ENCODE measurements at regions not wholly inside any gene's neighbourhood (a gene's known extent, or its start where the extent isn't known, plus 50 kb on each side); places are given as distances from the start of the nearest gene placed in this dataset.

DNA sequence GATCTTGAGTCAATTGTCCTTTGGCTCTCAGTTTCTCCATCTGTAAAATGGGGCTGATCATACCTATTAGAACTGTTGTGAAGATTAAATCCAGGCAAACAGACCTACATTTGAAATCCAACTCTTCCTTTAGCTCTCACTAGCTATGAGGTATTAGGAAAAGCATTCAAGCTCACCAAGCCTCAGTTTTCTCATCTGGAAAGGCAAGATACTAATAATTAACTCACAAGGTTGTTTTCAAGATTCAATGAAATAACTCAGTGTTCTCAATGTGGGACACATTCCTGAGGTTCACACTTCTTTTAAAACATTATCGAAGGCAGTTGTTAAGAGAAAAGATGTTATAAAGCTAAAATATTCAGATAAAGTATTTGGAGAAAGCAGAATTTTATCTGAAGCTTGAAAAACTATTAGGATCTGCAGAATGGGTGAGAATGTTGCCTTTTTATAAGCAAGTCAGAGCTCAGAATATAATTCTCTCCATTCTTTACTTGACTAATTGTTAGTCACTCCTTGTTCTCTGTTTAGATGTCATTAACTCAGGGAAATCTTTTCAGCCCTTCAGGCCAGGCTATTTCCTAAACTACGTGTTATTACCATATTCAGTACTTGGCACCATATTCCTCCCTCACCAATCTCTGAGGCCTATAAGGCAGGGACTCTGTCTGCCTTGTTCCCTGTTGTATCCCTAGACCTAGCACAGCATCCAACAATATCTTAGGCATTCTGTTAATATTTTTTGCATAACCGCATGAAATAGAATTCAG is 72.0 kb upstream of the VAV3 start:
- TF ChIP-seq POLR2AphosphoS5 (IDR thresholded peaks at IDR 0.05) = no peak
- TF ChIP-seq, protein P1, sequence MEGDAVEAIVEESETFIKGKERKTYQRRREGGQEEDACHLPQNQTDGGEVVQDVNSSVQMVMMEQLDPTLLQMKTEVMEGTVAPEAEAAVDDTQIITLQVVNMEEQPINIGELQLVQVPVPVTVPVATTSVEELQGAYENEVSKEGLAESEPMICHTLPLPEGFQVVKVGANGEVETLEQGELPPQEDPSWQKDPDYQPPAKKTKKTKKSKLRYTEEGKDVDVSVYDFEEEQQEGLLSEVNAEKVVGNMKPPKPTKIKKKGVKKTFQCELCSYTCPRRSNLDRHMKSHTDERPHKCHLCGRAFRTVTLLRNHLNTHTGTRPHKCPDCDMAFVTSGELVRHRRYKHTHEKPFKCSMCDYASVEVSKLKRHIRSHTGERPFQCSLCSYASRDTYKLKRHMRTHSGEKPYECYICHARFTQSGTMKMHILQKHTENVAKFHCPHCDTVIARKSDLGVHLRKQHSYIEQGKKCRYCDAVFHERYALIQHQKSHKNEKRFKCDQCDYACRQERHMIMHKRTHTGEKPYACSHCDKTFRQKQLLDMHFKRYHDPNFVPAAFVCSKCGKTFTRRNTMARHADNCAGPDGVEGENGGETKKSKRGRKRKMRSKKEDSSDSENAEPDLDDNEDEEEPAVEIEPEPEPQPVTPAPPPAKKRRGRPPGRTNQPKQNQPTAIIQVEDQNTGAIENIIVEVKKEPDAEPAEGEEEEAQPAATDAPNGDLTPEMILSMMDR (IDR thresholded peaks at IDR 0.05) = no peak
- no peak for TF ChIP-seq POLR2A (IDR thresholded peaks at IDR 0.05)
- Histone ChIP-seq H3K27ac (peak overlapping the region; percentile 20 to 80), H3K4me1 (peaks cover 3 to 28% of the 10 kb centered on the region in 2 donors), H3K27me3 (no peaks in the 10 kb centered on the region), H3K9me3 (no peaks in the 10 kb centered on the region), H3K4me3 (no peak overlapping the region), H3K36me3 (no peaks in the 10 kb centered on the region)
- DNase-seq (ENCODE audit: low spot score in 2 of 2) = no peak
- intact Hi-C loops (cut with DNase I; ENCODE audit: low total_unique reads) = no loop called here

DNA sequence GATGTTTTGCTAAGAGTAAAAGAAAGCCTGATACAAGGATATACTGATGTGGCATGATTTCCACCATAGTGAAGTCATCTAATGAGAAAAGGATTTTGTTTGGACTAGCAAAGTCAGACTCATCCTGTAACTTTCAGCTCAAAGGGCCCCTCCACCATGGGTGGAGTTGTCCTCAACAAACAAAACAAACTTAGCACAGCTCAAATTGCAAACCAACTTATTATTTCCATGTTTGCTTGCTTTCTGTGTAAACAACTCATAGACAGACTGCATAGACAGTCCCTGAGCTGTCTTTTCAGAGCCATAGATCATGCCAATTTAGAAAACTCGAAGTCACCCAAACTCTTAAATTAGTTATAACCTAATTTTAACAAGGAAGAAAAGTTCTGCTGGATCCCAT is 69.4 kb upstream of the VAV3 start:
- Histone ChIP-seq H3K27me3 (no peaks in the 10 kb centered on the region), H3K9me3 (no peaks in the 10 kb centered on the region), H3K36me3 (no peaks in the 10 kb centered on the region), H3K4me1 (peaks cover 3 to 10% of the 10 kb centered on the region in 2 donors), H3K4me3 (no peak overlapping the region), H3K27ac (peak overlapping the region; percentile 51 to 57)
- TF ChIP-seq, protein P1 (IDR thresholded peaks at IDR 0.05) = no peak
- no peak for TF ChIP-seq POLR2AphosphoS5 (IDR thresholded peaks at IDR 0.05)
- TF ChIP-seq POLR2A (IDR thresholded peaks at IDR 0.05) = no peak
- DNase-seq (ENCODE audit: low spot score in 2 of 2) = no peak
- intact Hi-C loops (cut with DNase I; ENCODE audit: low total_unique reads) = no loop called here

DNA sequence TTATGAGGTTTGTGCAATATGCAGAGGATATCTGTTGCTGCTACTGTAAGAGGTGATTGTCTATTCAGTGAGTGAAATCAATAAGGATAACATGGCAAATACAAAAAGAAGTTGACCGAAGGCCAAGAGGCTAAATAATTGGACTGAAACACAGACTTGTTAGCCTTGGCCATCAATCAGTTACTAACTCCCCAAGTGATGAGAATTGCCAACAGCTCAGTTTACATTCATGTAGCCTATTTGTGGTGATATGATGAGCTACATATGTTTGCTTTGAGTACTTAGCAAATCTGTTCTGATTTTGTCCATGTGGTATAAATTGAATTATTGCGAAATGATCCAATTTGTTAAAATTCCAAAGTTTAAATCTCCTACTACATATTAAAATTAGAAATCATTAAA is 68.6 kb upstream of the VAV3 start:
- Histone ChIP-seq H3K4me1 (peaks cover 3 to 10% of the 10 kb centered on the region in 2 donors), H3K36me3 (no peaks in the 10 kb centered on the region), H3K27me3 (no peaks in the 10 kb centered on the region), H3K9me3 (no peaks in the 10 kb centered on the region), H3K4me3 (no peak overlapping the region), H3K27ac (peak overlapping the region in 1 of 2 donors; percentile 57)
- TF ChIP-seq, protein P1 (IDR thresholded peaks at IDR 0.05) = no peak
- TF ChIP-seq POLR2A (IDR thresholded peaks at IDR 0.05) = no peak
- TF ChIP-seq POLR2AphosphoS5 (IDR thresholded peaks at IDR 0.05) = no peak
- intact Hi-C loops (cut with DNase I; ENCODE audit: low total_unique reads) = no loop called here
- no peak for DNase-seq (ENCODE audit: low spot score in 2 of 2)

DNA sequence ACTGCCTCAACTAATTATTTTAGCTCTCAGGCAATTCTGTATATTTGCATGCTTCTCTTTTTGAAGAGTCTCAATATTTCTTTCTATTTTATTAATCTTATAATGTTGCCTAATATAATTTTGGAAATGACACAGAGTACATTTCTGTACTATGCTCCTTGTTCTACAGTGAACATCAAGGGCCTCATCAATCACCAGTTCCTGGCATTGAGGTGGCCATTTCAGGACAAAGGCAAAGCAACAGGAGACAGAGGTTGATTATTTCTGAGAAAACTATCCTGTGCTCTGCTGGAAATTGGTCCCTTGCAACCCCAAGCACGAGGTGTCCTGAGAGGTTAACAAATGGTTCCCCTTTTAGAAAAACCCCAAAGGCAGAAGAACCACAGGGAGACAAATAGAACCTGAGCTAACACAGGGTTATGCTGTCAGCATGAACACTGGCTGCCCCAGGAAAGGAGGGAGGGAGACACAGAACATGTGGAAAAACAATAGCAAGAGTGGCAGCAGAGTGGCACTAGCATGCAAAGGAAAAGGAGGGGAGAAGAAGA is 63.9 kb upstream of the VAV3 start:
- no peak overlapping the region for H3K27ac ChIP-seq
- TF ChIP-seq POLR2AphosphoS5 (IDR thresholded peaks at IDR 0.05) (no peak), POLR2A (IDR thresholded peaks at IDR 0.05) (no peak)
- TF ChIP-seq, protein P1 (IDR thresholded peaks at IDR 0.05) = no peak
- no peaks in the 10 kb centered on the region for H3K27me3 ChIP-seq
- no peak overlapping the region for H3K4me3 ChIP-seq
- intact Hi-C loops (cut with DNase I; ENCODE audit: low total_unique reads) = no loop called here
- peaks cover 2 to 3% of the 10 kb centered on the region in 2 donors for H3K4me1 ChIP-seq
- DNase-seq (ENCODE audit: low spot score in 2 of 2) = no peak
- no peaks in the 10 kb centered on the region for H3K36me3 ChIP-seq
- no peaks in the 10 kb centered on the region for H3K9me3 ChIP-seq

DNA sequence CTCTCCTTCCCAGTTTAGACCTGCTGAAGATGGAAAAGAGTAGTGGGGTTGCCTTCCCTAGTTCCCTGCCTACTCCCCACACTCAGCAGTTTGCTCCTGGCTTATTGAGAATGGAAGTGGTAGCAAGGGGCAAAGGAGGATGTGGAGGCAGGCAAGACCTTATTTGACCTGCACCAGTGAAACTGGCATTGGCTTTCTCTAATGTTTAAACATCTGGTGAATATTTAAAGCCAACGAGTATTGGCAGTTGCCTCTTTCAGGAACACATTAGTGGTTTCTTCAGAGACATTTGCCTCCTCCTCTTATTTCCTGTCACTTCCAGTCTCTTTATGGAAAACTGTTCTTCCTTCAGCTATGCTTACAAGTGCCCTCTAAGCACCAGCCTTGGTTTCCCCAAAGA is 62.4 kb upstream of the VAV3 start:
- Histone ChIP-seq H3K9me3 (no peaks in the 10 kb centered on the region), H3K27me3 (no peaks in the 10 kb centered on the region), H3K36me3 (no peaks in the 10 kb centered on the region), H3K4me3 (no peak overlapping the region), H3K4me1 (no peaks in the 10 kb centered on the region), H3K27ac (no peak overlapping the region)
- intact Hi-C loops (cut with DNase I; ENCODE audit: low total_unique reads) = no loop called here
- TF ChIP-seq, protein P1 (IDR thresholded peaks at IDR 0.05) = no peak
- TF ChIP-seq POLR2AphosphoS5 (IDR thresholded peaks at IDR 0.05) = no peak
- TF ChIP-seq POLR2A (IDR thresholded peaks at IDR 0.05) = no peak
- no peak for DNase-seq (ENCODE audit: low spot score in 2 of 2)
